K562 (cell line): ENCODE measurements at regions not wholly inside any gene's neighbourhood (a gene's known extent, or its start where the extent isn't known, plus 50 kb on each side); places are given as distances from the start of the nearest gene placed in this dataset.

Source experiments
- ATAC-seq: fragments of 200-7000 bp; cut with Tn5 transposase; 3 replicates; pipeline ENCODE4 v1.9.1; 2020; ENCODE audit warnings: moderate library complexity
- BruUV-seq: library from RNA; stranded (reverse); fragments of 400-500 nt; replicated peaks from 2 replicates; lab custom pipeline; 2021; lab: Mats Ljungman, UMichigan
- CTCF ChIA-PET: fragments of 300-600 bp; formaldehyde crosslinking; extraction: SDS; loops from one replicate; lab custom pipeline; 2021; ENCODE audit warnings: low intra/inter-chr PET ratio; lab: Yijun Ruan, JAX
- POLR2A ChIA-PET: fragments of 300-600, 350-650 bp; sonication (Branson Sonifier 250); formaldehyde crosslinking; extraction: SDS; loops from one replicate; lab custom pipeline; 2021; ENCODE audit warnings: antibody characterized with exemption, inconsistent platforms; lab: Yijun Ruan, JAX
- DNase-seq, 4 experiments: peaks; one replicate each; pipeline versions ENCODE4 v3.0.0 to v3.0.0-alpha.2; 2011 to 2018; ENCODE audit warnings: low spot score in 3 of 4, mixed read lengths in 3 of 4; ENCODE audit errors: extremely low read depth in 1 of 4
- FAIRE-seq: peaks from 2 replicates; lab custom pipeline; 2011; peaks lifted over from hg19 to GRCh38; lab: Jason Lieb, UNC
- H2AFZ ChIP-seq: 2 replicates; pipeline ENCODE4 v1.6.0; 2011; ENCODE audit warnings: low read depth, low read length, control low read depth, inconsistent platforms
- H3K27ac ChIP-seq: fragments of 200-600 bp; 3 replicates; pipeline ENCODE4 v1.8.0; 2011; ENCODE audit warnings: low read depth, mild to moderate bottlenecking, control low read depth, inconsistent platforms, low read length, moderate library complexity, mixed read lengths; ENCODE audit errors: extremely low read depth
- H3K27me3 ChIP-seq, 2 experiments: fragments of 300-600 bp in 1 of 2; 2 replicates in 1 of 2; 3 replicates in 1 of 2; pipeline versions ENCODE4 v1.6.0 to v1.8.0; 2011; ENCODE audit warnings: inconsistent platforms in 2 of 2, low read length in 2 of 2, mild to moderate bottlenecking in 1 of 2, mixed read lengths in 1 of 2, moderate library complexity in 1 of 2; ENCODE audit not compliant: control insufficient read depth in 2 of 2, insufficient read depth in 2 of 2
- H3K36me3 ChIP-seq: fragments of 300-600 bp; 3 replicates; pipeline ENCODE4 v1.8.0; 2011; ENCODE audit warnings: mild to moderate bottlenecking, low read length, inconsistent platforms; ENCODE audit not compliant: control insufficient read depth, insufficient read depth
- H3K4me1 ChIP-seq, 2 experiments: fragments of 200-600 bp in 1 of 2; replicated peaks in 1 of 2; 2 replicates in 1 of 2; 3 replicates in 1 of 2; pipeline versions ENCODE4 v1.5.1 to v1.8.0; 2011; ENCODE audit warnings: inconsistent platforms in 2 of 2, low read length in 2 of 2, mild to moderate bottlenecking in 1 of 2, mixed read lengths in 1 of 2, moderate library complexity in 1 of 2; ENCODE audit not compliant: control insufficient read depth in 2 of 2, insufficient read depth in 2 of 2
- H3K4me2 ChIP-seq: 2 replicates; pipeline ENCODE4 v1.6.1; 2011; ENCODE audit warnings: low read length, control low read depth, inconsistent platforms, mixed read lengths; ENCODE audit not compliant: insufficient read depth
- H3K4me3 ChIP-seq: fragments of 200-600 bp; sonication (generic), shearing (Covaris generic); 2 replicates; pipeline ENCODE4 v1.5.1; 2016; ENCODE audit warnings: control low read depth, inconsistent platforms
- H3K79me2 ChIP-seq: fragments of 200-600 bp; 3 replicates; pipeline ENCODE4 v1.8.0; 2011; ENCODE audit warnings: low read length, inconsistent platforms; ENCODE audit not compliant: control insufficient read depth, insufficient read depth
- H3K9ac ChIP-seq, 2 experiments: 2 replicates each; pipeline versions ENCODE4 v1.6.0 to v1.6.1; 2011; ENCODE audit warnings: low read depth in 2 of 2, low read length in 2 of 2, control low read depth in 1 of 2, inconsistent platforms in 1 of 2, mild to moderate bottlenecking in 1 of 2, mixed read lengths in 1 of 2; ENCODE audit not compliant: insufficient read depth in 1 of 2
- H3K9me1 ChIP-seq: one replicate; pipeline ENCODE4 v1.6.0; 2011; ENCODE audit warnings: inconsistent platforms, mild to moderate bottlenecking, low read length, moderate library complexity; ENCODE audit not compliant: control insufficient read depth, insufficient read depth
- H3K9me3 ChIP-seq: replicated peaks from 2 replicates; pipeline ENCODE4 v1.5.1; 2011; ENCODE audit warnings: low read depth, low read length, inconsistent platforms; ENCODE audit not compliant: control insufficient read depth, insufficient read depth
- H4K20me1 ChIP-seq: replicated peaks from 2 replicates; pipeline ENCODE4 v1.6.1; 2011; ENCODE audit warnings: low read length, inconsistent platforms, mixed read lengths; ENCODE audit not compliant: control insufficient read depth, insufficient read depth
- CBFA2T3 ChIP-seq: fragments of 450-650 bp; IDR thresholded peaks from 2 replicates; pipeline ENCODE4 v1.6.1; 2017
- CSDE1 ChIP-seq, 2 experiments: fragments of 450-650 bp; IDR thresholded peaks; 2 replicates each; pipeline ENCODE4 v1.6.1; 2016; ENCODE audit warnings: mild to moderate bottlenecking in 1 of 2
- GMEB1 ChIP-seq: fragments of 250-450 bp; sonication (Bioruptor Pico); IDR thresholded peaks from 2 replicates; pipeline ENCODE4 v1.4.0; 2020; ENCODE audit warnings: mild to moderate bottlenecking
- NR2C1 ChIP-seq, 2 experiments: fragments of 450-650 bp; IDR thresholded peaks; 2 replicates each; pipeline ENCODE4 v1.6.1; 2017; ENCODE audit warnings: mild to moderate bottlenecking in 2 of 2, antibody characterized with exemption in 1 of 2, inconsistent platforms in 1 of 2, missing compliant biosample characterization in 1 of 2, missing genetic modification characterization in 1 of 2
- NR3C1 ChIP-seq: sonication (generic); formaldehyde crosslinking; IDR thresholded peaks from 2 replicates; pipeline ENCODE4 v1.8.1; 2022; ENCODE audit warnings: missing genetic modification reagents
- PRPF4 ChIP-seq: fragments of 200-400 bp; formaldehyde crosslinking; IDR thresholded peaks from one replicate; pipeline ENCODE4 v1.6.1; 2017; ENCODE audit warnings: low read length, low read depth, mild to moderate bottlenecking; ENCODE audit not compliant: insufficient read depth, poor library complexity, severe bottlenecking
- SNRNP70 ChIP-seq: fragments of 200-400 bp; formaldehyde crosslinking; optimal IDR thresholded peaks from 2 replicates; pipeline ENCODE3; 2017; ENCODE audit warnings: low read depth, low read length
- TEAD2 ChIP-seq: fragments of 450-650 bp; IDR thresholded peaks from 2 replicates; pipeline ENCODE4 v1.6.1; 2016; ENCODE audit warnings: missing genetic modification characterization, control low read depth, missing compliant biosample characterization
- ZBTB12 ChIP-seq: fragments of 250-450 bp; sonication (Bioruptor Pico); IDR thresholded peaks from 2 replicates; pipeline ENCODE4 v1.4.0; 2020
- WGBS: fragments of 100-300 bp; shearing (Covaris generic); methylation state at CpG from one replicate; pipeline ENCODE4 v1.1.6; 2016; ENCODE audit warnings: low coverage, mixed read lengths; ENCODE audit not compliant: insufficient coverage; ENCODE audit errors: missing lambda C conversion rate; 5-methylcytosine and 5-hydroxymethylcytosine counted together
- in situ Hi-C: fragments of 300-500 bp; cut with MboI; formaldehyde crosslinking; loops from 4 replicates; pipeline ENCODE4 v1.15.0; 2018; ENCODE audit warnings: inconsistent platforms, mixed read lengths
- intact Hi-C: fragments of 100-400 bp; cut with micrococcal nuclease; formaldehyde crosslinking; loops from 2 replicates; pipeline ENCODE4 v1.14.2; 2022

- Histone ChIP-seq H3K79me2 (no peaks in the 10 kb centered on the region), H3K9me3 (peaks cover 3% of the 10 kb centered on the region; the same call in 1 of the 2 replicates), H2AFZ (no peak overlapping the region), H4K20me1 (no peaks in the 10 kb centered on the region), H3K27ac (no peak overlapping the region), H3K4me2 (no peak overlapping the region), H3K4me3 (no peak overlapping the region), H3K4me1 (no peaks in the 10 kb centered on the region), H3K36me3 (no peaks in the 10 kb centered on the region), H3K9me1 (no peaks in the 10 kb centered on the region), H3K27me3 (no peaks in the 10 kb centered on the region), H3K9ac (no peak overlapping the region)
- no peak for DNase-seq
- no peak for FAIRE-seq
- TF ChIP-seq CBFA2T3 (no peak), PRPF4 (no peak), CSDE1 (IDR thresholded peaks at IDR 0.05) (no peak), TEAD2 (tag) (no peak)
- ATAC-seq: no peak
- intact Hi-C loops: no loop called here
- CTCF ChIA-PET: no interaction called here
- POLR2A ChIA-PET: no interaction called here
- in situ Hi-C loops: no loop called here
- 0% methylated on average over 1 of the region's 1 CpG for WGBS
- no TSS peak for BruUV-seq
Measured at GRCh38 chr6:93917216-93917615, 497.9 kb upstream of the EPHA7 start.

GRCh38 chr6:93916716-93917115, 497.4 kb upstream of the EPHA7 start:
- Histone ChIP-seq H3K9me3 (no peaks in the 10 kb centered on the region), H3K4me1 (no peaks in the 10 kb centered on the region), H3K4me2 (no peak overlapping the region), H3K36me3 (no peaks in the 10 kb centered on the region), H3K4me3 (no peak overlapping the region), H2AFZ (no peak overlapping the region), H4K20me1 (no peaks in the 10 kb centered on the region), H3K9me1 (no peaks in the 10 kb centered on the region), H3K27ac (no peak overlapping the region), H3K27me3 (no peaks in the 10 kb centered on the region), H3K79me2 (no peaks in the 10 kb centered on the region), H3K9ac (no peak overlapping the region)
- no peak for ATAC-seq
- no peak for DNase-seq
- POLR2A ChIA-PET: no interaction called here
- CTCF ChIA-PET: no interaction called here
- WGBS: 0% methylated on average over 1 of the region's 1 CpG
- intact Hi-C loops (no loop called here), in situ Hi-C loops (no loop called here)
- TF ChIP-seq SNRNP70 (no peak), ZBTB12 (CRISPR knock-in tag) (no peak), NR2C1 (IDR thresholded peaks at IDR 0.05) (no peak), NR2C1 (tag; IDR thresholded peaks at IDR 0.05) (no peak), GMEB1 (no peak), NR3C1 (CRISPR knock-in tag) (no peak)
- BruUV-seq: no TSS peak
- no peak for FAIRE-seq
